ENCODE measurements at regions not wholly inside any gene's neighbourhood (a gene's known extent, or its start where the extent isn't known, plus 50 kb on each side); places are given as distances from the start of the nearest gene placed in this dataset.
A peak's percentile ranks its signal among the peaks of the same experiment; 100 is the strongest.

DNA sequence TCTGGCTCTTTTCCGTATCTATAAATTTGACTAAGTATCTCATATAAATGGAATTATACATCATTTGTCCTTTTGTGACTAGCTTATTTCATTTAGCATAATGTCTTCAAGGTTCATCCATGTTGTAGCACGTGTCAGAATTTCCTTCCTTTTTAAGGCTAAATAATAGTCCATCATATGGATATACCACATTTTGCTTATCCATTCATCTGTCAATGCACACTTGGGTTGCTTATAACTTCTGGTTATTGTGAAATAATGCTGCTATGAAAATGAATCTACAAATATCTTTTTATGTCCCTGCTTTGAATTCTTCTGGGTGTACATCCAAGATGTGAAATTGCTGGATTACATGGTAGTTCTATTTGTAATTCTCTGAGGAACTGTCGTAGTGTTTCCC lies 119.6 kb downstream of the RHOU start:
- H3K9me3 ChIP-seq = no peaks in the 10 kb centered on the region
- DNase-seq (no peak), ATAC-seq (no peak)
- H3K4me1 ChIP-seq = peaks cover 2% of the 10 kb centered on the region
- WGBS, 3 donors = 66 to 78% (median 74%) methylated on average over 3 of the region's 3 CpGs
- no peaks in the 10 kb centered on the region for H3K36me3 ChIP-seq (ENCODE audit: insufficient read depth in 1 of 2, low read depth in 1 of 2)
- H3K27ac ChIP-seq = no peak overlapping the region
- TF ChIP-seq CTCF (IDR thresholded peaks at IDR 0.05) = no peak
- intact Hi-C loops (cut with DNase I) = no loop called here
- H3K4me3 ChIP-seq = no peak overlapping the region
- no peaks in the 10 kb centered on the region for H3K27me3 ChIP-seq (ENCODE audit: insufficient read depth in 3 of 3, low read length in 2 of 3)

GRCh38 chr1:228857611-228858010 lies 122.3 kb downstream of the RHOU start:
- no peak overlapping the region for H3K27ac ChIP-seq
- ATAC-seq (no peak), DNase-seq (no peak)

DNA sequence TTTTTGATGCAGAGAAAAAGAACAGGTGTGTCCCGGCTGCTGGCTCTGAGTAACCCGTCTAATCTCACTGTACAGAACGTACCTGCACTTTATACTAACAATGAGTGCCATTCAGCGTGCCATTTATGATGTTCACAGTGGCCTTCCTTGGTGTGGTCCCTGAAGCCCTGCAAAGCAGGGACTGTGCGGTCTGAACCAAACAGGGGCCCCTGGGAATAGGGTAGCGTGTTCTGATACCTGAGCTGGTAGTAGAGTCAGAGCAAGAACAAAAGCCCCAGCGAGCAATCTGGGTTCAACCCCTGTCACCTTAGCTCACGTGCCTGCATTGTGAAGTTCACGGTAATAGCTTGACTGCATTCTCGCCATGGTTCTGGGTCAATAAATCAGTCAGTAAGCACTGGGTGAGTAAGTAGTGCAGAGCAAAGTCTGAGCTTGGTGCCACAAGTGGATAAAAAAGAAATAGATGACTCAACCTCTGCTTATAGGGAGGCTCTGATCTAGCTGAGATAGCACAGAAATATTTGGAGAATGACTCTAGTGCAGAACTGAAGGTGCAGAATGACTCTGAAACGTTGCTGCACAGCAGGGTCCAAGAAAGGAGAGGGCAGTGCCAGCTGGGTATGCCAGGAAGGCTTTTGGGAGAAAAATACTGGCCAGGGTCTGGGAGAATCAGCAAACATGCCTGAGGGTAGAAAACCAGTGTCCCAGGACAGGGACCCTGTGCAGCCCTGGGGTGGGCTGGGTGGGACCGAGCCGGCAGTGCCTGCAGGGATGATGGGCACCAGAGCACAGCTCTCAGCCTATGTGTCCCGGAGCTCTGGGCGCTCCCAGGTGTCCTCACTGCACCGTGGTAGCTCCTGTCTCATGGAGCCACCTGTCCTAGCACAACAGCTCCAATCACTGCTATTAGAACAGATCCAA lies 125.9 kb downstream of the RHOU start:
- peak; percentile 97 to 99 (median 98) for ATAC-seq

More at GRCh38 chr1:228857611-228858010, 122.3 kb downstream of the RHOU start:
- Histone ChIP-seq H3K27me3 (ENCODE audit: insufficient read depth in 3 of 3, low read length in 2 of 3) (no peaks in the 10 kb centered on the region), H3K36me3 (ENCODE audit: insufficient read depth in 1 of 2, low read depth in 1 of 2) (no peaks in the 10 kb centered on the region), H3K9me3 (no peaks in the 10 kb centered on the region), H3K4me1 (peaks cover 4% of the 10 kb centered on the region), H3K4me3 (no peak overlapping the region)
- TF ChIP-seq CTCF (IDR thresholded peaks at IDR 0.05) = no peak
- intact Hi-C loops (cut with DNase I) = no loop called here

DNA sequence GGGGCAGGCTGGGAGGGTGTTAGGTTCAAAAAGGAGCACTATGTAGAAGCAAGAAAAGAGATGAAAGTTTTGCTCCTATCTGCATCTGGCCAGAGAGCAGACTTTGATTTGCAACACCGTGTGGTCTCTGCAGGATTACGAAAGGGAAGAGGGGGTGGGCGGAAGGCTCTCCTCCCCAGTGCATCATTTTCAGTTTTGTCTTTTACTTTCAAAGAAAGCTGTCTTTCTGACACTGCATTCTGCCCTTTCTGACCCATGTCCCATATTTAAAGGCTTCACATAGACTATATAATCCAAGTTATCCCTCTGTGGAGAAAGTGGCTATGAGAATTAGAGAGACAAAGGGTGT lies 126.5 kb downstream of the RHOU start:
- H3K36me3 ChIP-seq (ENCODE audit: insufficient read depth in 1 of 2, low read depth in 1 of 2) = no peaks in the 10 kb centered on the region
- H3K4me1 ChIP-seq = peaks cover 4% of the 10 kb centered on the region
- H3K27ac ChIP-seq = no peak overlapping the region
- no peaks in the 10 kb centered on the region for H3K9me3 ChIP-seq
- H3K4me3 ChIP-seq = no peak overlapping the region
- WGBS, 3 donors = 59 to 70% (median 68%) methylated on average over 3 of the region's 3 CpGs
- intact Hi-C loops (cut with DNase I) = no loop called here
- no peaks in the 10 kb centered on the region for H3K27me3 ChIP-seq (ENCODE audit: insufficient read depth in 3 of 3, low read length in 2 of 3)
- DNase-seq (no peak), ATAC-seq (no peak)
- TF ChIP-seq CTCF (IDR thresholded peaks at IDR 0.05) = no peak

More for the DNA sequence above, 125.9 kb downstream of the RHOU start:
- intact Hi-C loops (cut with DNase I) = no loop called here
- peaks cover 4% of the 10 kb centered on the region for H3K4me1 ChIP-seq
- no peaks in the 10 kb centered on the region for H3K9me3 ChIP-seq
- no peak overlapping the region for H3K4me3 ChIP-seq
- DNase-seq = no peak
- no peaks in the 10 kb centered on the region for H3K27me3 ChIP-seq (ENCODE audit: insufficient read depth in 3 of 3, low read length in 2 of 3)
- WGBS, 3 donors = 45 to 62% (median 56%) methylated on average over 16 of the region's 16 CpGs
- H3K27ac ChIP-seq = peak overlapping the region; percentile 36
- no peak for TF ChIP-seq CTCF (IDR thresholded peaks at IDR 0.05)
- H3K36me3 ChIP-seq (ENCODE audit: insufficient read depth in 1 of 2, low read depth in 1 of 2) = no peaks in the 10 kb centered on the region

All from psoas muscle (tissue), 7 donors.